Inflammatory macrophage treated with lipopolysaccharide for 1 hour (primary cell): ENCODE measurements at regions not wholly inside any gene's neighbourhood (a gene's known extent, or its start where the extent isn't known, plus 50 kb on each side); places are given as distances from the start of the nearest gene placed in this dataset.

Experiments
- DNase-seq, 2 donors: peaks; one replicate each; pipeline ENCODE4 v3.0.0-alpha.2; 2020 to 2022

DNA sequence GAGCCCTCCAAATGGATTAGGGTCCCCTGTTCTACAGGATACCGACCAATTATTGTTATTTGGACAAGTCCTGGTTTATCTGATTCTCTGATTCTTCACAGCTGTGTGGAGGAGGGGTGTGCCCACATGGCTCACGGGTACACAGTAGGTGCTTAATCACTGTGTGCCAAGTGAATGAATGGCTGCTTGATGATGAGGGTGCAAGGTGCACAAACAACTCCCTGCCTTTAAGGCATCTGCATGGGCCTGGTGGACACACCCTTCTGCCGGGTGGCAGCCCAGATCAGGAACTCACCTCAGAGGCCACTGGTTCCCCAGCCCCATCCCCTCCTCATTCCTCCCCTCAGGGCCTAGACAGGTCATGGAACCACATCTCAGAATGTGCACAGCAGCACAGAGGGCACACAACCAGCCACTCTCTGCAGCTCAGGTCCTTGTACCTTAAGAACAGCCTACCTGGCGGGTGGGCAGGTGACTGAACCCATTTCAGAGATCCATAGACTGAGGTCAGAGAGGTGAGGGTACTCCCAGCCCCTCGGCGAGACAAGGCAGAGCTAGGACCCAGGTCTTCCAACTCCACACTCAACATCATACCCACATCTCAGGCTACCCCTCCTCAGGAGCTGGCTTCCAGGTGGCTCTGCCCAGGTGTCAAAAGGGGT lies 50.3 kb downstream of the SHANK2 start:
- no peak for DNase-seq

DNA sequence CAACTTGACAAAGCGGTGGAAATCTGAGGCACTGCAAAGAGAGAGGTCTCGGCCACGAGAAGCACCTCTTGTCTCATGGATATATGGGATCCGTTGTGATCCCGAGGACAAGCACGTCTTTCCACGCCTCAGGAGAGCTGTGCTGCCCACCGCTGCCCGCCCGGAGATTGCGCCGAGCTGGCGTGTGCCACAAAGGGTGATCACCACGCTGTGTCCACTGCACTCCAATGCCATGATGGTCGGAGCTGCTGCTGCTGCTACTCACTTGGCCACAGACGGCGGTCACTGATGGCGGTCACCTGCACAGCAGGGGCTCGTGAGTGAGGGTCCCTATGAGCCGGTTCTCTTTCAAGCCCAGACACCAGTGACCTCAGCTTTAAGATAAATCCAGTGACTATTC lies 51.1 kb downstream of the SHANK2 start:
- DNase-seq, result no peak

DNA sequence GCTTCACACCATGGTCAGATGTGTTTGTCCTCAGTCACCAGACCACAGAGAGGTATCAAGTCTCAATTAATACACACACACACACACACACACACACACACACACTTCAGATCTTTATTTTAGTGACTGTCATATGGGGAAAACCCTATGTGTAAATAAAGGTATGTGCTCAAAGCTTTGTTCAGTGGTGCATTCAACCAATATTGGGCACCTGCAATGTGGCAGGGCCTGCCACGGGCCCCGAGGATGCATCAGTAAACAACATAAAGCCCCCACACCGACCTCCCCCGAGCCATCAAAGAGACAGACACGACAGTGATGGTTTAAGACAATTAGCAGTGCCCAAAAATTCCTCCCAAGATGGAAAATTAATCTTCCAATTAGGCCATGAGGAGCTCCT lies 51.6 kb downstream of the SHANK2 start:
- DNase-seq, result no peak

DNA sequence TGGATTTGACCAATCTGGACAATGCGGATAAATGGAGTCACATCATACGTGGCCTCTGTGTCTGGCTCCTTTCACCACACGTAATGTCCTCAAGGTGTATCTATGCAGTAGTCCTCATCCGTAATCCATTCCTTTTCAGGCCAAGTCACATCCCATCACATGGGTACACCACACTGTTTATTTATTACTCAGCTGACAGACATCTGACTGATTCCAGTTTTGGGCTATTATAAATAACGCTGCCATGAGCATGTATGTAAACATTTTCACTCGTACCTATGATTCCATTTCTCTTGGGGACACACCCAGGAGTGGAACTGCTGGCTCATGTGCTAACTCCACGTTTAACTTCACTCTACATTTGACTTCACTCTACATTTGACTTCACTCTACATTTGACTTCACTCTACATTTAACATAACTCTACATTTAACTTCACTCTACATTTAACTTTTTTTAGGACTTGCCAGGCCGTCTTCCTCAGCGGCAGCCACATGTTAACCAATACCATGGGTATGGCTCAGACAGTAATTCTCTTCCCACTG lies 52.1 kb downstream of the SHANK2 start:
- DNase-seq, result no peak

DNA sequence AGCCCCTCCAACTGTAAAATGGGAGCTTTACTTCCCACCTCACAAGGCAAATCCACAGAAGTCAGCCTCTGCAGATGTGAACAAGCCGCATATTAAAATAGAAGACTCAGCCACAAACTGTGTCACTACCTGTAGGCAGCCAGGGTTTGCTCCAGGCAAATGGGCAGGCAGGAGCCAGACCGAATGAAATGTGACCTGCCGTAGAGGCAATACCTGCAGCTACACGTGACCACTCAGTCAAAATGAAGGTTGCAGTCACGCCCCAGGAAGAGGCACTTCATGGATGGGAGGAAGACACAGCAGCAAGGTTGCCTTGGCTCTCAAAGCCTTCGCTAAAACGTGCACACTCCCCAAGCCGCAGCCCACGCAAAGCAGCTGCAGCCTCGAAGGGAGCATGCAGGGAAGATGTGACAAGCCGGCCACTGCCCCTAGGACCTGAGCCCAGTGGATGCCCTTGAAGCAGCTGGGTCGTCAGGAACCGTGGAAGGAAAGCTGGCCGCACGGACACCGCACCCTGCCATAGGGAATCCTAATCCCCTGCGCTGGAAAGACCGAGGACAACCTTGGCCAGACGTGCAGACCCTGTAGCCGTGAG lies 53.1 kb downstream of the SHANK2 start:
- no peak for DNase-seq

DNA sequence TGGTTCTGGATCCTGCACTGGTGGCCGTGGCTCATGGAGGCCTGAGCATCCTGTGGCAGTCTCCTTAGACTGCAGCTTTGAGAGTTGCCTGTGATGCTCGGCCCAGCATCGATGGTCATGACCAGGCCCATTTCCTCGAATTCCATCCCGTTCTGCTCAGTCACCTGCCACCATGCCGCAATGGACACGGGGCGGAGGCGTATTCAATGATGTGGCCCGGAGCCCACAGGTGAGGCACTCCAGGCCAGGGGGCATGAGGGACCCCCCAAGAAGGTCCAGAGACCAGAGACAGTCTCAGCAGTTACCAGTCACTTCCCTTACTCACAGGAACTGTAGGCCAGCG lies 53.6 kb downstream of the SHANK2 start:
- no peak for DNase-seq

DNA sequence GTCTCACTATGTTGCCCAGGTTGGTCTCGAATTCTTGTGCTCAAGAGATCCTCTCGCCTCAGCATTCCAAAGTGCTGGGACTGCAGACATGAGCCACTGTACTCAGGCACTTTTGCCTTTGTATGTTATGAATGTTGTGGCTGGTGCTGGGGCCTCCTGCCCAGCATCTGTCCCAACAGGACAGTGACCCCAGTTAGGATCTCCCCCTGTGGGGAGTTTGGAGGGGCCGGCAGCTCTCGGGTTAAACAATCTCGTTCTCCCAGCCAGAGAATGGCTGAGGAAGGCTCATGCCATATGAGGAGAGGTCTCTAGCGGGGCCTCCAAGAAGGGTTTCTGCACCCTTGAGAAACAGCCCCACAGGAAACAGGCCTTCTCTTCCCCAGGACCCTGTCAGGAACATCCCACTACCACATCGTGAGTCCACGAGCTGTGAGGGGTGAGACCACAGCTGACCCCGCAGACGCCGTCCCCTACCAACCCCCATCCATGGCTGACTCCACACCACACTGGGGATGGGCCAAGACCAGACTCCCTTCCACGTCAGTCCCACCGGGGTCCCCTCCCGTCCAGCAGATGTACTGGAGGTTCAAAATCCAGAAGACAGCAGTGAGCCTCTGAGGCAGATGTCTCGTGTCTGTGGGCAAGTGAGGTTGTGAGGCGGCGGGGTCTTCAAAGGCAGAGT lies 54.1 kb downstream of the SHANK2 start:
- no peak for DNase-seq

DNA sequence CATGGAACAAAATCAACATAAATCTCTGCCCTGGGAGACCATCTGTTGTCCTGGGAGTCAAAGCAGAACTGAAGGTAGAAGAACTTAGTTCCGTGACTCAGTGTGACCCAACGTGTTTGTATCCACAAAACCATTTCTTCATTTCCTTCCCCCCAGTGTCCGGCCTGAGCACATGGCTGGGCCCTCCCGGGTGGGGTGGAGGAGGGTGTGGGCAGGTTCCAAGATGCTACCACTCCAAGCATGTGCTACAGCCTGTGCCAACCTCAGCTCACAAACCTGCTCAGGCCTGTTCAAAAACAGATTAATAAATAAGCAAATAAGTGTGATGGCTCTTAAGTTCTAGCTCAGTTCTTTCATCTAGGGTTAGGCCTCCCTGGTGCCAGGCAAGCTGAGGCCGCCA lies 55.3 kb downstream of the SHANK2 start:
- DNase-seq, result no peak

DNA sequence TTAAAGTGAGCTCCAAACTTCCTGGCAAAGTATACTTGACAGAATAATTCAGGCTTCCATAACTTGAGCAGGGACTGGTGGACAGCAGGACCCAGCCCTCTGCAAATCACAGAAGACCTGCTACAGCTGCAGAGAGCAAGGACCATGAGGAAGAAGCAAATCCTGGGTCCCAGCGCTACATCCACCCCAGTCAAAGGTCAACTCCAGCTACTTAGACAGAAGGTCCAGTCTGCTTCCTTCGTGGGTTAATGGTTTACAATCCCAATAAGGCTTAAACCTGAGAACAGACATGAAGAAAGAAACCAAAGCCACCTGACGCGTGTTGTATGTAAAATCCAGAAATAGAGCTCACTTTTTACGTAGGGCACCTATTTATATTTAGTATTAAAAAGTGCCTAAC lies 57.7 kb downstream of the SHANK2 start:
- DNase-seq, result no peak

DNA sequence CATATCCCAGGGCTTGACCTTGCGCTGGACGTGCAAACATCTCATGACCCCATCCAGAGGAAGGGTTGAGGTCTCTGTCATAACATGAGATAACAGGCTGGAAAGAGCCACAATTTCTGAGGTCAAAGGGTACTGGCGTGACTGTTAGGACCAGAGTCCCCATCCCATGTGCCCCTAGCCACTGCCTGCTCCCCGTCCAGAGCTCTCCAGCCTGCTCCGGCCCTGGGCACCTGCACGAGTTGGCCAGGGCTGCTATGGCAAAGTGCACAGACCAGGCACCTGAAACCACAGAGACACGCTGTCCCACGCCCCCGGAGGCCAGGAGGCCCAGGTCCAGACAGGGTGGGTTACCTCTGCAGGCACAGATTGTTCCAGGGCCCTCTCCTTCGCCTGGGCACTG lies 58.9 kb downstream of the SHANK2 start:
- DNase-seq, result no peak

DNA sequence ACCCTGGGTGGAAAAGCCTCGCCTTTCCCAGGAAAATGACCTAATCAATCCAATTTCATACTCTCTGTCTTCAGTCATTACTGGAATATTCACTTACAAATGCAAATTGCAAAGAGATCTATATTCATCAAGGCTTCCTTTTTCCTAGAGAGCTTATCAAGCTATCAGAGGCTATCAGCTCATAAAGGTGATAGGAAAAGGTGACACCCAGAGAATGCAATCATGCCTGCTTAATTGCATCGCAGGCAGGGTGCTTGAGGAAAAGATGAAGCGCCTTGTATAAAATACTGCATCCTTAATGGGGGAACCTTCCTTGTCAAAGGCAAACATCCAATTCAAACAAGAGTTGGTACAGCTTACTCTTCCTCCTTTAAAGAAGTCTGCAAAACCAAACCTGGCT lies 59.7 kb downstream of the SHANK2 start:
- no peak for DNase-seq

DNA sequence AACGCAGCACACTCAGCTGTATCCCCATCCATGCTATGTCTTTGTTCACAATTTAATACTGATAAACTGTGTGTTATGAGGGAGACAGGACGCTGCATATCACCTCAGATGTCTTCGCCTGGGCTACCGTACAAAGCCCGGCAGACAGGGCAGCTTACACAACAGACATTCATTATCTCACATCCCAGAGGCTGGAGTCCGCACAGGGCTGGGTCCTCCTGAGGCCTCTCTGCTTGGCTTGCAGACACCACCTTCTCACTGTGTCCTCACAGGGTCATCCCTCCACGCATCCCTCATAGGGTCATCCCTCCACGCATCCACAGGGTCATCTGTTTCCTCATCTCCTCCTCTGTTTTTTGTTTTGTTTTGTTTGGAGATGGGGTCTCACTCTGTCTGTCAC lies 61.2 kb downstream of the SHANK2 start:
- DNase-seq, result no peak

DNA sequence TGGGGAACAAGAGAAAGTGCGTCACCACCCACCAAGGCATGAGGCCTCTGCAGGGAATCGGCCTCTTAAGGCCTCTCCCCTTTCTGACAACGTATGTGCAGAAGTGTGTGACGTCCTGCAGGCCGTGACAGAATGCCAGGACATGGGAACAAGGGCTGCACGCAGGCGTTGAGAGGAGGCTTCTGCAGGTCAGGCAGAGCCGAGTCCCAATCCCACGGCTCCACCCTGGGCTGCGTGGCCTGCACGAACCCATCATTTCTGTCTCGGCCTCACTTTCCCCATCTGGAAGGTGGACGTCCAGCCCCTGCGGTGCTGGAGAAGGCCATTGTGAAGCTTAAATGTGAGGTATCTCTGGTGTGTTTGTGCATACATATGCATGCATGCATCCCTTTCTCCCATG lies 61.8 kb downstream of the SHANK2 start:
- DNase-seq, result no peak

DNA sequence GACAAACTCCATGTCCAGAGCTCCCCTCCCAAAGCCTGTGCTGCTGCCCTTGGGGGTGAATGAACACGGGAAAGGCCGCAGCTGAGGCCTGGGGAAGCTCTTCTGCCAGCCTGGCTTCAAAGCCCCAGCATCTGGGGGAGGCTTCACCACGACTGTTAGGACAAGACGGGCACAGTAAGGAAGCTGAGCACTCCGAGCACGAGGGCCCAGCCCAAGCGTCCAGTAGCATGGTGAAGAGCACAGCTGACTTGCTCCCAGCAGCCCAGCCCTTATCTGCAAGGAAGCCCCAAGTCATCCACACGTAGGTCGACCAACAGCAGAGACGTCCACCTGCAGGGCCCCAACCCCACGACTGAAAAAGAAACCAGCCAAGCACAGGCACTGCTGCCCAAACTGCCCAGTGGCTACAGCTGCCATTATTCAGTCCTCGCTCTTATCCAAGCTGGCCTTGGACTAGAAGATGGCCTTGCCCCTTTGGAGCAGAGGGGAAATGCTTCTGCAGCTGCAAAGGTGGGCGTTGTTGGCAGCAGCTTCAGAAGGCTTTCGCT lies 62.5 kb downstream of the SHANK2 start:
- no peak for DNase-seq

DNA sequence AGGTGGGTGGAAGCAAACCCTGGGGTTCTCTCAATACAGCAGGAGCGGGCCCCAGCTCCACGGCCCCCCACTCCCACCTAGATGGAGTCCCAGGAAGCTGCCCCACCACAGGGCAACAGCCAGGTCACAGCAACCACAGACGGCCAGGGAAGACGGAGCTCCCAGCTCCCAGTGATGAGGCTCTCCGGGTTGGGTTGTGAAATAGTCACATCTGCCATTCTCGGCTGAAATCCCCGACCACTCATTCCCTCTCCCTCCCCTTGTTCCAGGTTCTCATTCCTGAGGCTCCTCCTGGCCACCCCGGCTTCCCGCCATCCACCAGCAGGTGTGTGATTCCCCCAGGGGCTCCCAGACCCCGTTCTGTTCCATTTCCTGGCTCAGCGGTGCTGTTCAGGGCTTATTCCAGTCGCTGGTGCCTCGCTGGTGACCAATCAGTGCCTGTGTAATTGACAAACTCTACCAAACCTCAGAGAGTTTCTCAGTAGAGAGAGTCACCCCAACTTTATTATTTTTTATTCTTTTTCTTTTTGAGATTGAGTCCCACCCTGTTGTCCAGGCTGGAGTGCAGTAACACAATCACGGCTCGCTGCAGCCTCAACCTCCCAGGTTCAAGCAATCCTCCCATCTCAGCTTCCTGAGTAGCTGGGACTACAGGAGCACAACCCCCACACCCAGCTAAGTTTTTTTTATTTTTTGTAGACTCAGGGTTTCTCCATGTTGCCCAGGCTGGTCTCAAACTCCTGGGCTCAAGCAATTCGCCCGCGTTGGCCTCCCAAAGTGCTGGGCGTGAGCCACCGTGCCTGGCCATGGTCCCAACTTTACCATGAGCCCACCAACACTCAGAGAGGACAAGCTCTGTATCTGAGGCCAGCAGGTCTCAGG lies 63.2 kb downstream of the SHANK2 start:
- DNase-seq, result no peak

DNA sequence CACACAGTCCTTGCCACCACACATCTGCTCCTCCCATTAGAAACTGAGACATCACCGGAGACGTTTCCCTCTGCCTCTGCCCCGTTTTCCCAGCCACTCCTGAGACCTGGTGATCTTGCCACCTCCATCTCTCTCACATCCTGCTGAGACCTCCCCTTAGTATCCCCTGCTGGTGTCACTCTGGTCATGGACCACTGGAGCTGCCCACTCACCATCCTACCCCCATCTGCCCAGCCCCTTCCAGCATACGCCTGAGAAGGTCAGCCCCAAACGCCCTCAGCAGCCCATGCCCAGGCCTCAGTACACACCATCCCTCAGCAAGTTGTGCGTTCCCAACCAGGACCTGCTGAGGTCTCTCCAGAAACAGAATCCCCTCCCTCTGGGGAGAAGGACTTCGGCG lies 64.3 kb downstream of the SHANK2 start:
- no peak for DNase-seq

DNA sequence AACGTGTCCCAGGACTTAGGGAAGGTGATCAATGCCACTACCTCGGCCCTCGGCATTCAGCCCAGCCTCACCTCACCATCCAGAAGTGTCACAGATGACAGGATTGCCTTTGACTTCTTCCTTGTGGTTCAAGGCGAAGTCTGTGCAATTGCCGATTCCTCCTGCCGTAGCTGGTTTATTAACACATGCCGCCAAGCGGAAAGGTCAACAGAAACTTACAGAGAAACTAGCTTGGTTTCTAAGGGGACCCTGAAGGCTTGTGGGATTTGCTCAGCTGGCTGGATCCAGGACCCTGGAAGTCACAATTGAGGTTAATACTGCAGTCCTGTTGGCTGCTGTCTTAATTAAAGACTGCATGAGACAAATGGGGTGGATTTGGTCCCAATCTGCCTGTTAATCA lies 65.6 kb downstream of the SHANK2 start:
- DNase-seq, result no peak

DNA sequence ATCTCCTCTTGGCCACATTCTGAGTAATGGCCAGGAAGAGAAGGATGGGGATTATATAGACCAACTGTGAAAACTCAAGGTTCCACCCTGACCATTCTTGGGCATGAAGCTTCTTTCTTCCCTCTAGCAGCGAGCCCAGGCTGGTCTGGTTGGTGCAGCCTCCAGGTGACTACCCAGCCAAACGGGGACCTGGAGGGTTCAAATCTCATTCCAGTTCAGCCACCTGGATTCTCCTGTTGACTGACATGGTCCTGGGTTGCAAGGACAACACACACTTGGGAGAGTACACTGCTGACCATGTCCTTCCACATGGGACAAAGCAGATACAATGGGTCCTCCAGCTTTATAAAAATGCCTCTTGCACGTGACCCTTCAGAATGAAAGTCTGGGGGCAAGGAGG lies 67.0 kb downstream of the SHANK2 start:
- no peak for DNase-seq

DNA sequence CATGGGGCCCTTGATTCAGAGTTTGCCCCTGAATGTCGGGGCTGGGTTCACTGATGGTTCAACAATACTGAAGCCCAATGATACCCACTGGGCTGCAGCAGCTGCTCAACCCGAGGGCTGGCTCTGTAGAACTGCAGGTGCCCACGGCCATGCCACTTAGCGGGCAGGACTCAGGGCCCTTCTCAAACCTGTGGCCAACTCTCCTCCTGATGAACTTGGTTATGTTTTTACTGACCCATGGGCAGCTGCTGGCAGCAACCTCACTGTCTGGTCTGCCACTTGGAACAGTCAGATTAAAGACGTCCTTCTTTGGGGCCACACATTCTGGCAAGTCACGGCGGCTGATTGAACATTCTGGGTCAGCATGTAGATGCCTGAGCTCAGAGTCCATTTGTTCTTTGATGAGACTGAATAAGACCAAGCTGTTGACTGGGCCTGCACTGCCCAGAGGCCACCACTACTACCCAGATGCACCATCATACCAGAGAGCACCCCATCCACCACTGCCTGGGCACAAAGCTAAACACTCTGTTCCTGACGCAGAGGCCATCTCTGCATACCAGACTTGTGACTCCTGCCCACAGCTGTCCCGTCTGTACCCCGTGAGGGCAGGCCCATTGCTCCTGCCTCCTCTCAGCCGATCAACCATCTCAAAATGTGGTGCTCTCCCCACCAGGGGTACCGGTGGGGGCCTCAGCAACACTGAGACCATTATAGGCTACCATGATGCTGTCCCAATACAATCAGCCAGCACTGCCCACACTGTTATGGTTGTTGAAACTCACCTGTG lies 67.8 kb downstream of the SHANK2 start:
- DNase-seq, result no peak

DNA sequence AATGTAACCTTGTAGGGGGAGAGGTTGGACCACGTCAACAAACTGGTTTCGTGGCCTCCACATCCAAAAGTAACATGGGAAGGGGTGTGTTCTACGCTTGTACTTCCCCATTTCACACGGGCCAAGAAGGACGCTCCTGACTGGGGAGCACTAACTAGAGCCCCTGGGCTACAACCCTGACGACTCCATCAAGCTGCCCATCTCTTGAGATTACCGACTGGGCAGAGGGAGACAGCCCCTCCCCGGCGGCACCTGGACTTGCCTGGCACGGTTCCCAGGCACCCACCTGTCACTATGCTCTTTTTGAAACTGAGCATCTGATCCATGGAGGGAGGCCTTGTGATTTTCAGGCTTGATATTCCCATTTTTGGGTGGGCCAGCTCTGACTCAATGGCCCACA lies 68.5 kb downstream of the SHANK2 start:
- no peak for DNase-seq

DNA sequence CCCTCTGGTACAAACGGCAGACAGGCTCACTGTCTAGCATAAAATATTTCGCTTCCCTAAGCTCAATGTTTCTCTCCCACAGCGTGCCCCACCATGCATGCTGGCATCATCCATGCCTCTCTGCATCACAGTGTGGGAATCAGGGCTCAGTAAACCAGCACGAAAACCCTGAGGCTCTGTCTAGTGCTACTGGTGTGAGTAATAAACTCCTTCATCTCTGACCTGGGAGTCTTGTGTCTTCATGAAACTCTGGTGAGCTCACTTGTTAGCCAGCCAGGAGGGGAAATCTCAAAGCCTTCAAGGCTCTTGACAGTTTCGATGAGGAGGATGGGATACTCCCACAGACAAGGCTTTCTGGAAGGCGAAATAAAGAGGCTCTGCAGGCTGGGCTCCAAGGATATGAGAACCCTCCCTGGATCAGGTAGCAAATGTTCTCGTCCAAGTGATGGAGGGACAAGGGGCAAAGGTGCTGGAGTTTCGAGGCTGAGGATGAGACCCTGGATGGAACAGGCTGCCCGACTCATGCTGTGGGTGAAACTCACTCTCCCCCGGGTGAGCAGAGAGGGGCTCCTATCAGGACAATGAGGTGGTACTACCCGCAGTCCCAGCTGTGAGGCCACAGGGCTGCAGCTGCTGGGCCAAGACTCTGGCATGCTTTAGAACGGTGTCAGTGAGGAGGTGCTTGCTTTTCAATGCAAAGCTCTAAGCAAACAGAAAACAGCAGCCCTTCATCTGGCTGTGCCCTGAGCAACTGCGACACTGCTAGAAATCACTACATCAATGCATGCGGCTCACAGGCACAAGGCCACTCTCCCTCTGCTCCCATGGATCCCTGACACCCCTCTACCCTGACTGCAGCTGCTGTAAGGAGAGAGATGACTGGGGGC lies 69.3 kb downstream of the SHANK2 start:
- no peak for DNase-seq
